Gastrocnemius medialis (tissue), 4 donors: ENCODE measurements at regions not wholly inside any gene's neighbourhood (a gene's known extent, or its start where the extent isn't known, plus 50 kb on each side); places are given as distances from the start of the nearest gene placed in this dataset.

ENCODE experiments used
- ATAC-seq, 2 donors: fragments of 150-250 bp; one replicate each; pipeline ENCODE4 v1.9.1; 2016
- DNase-seq, 2 donors: peaks; one replicate each; pipeline ENCODE4 v3.0.0-alpha.2; 2019
- H3K27ac ChIP-seq, 4 donors: fragments of 200-600 bp; sonication (generic); 1 replicate in 1 of 4; 2 replicates in 3 of 4; pipeline ENCODE4 v1.5.1; 2016 to 2018; ENCODE audit warnings: mild to moderate bottlenecking in 2 of 4, moderate library complexity in 1 of 4
- H3K27me3 ChIP-seq, 3 donors: fragments of 200-600 bp; sonication (generic) in 2 of 3; 1 replicate in 1 of 3; 2 replicates in 2 of 3; pipeline versions ENCODE4 v1.5.1 to v1.6.0; 2016 to 2019; ENCODE audit warnings: mild to moderate bottlenecking in 1 of 3, moderate library complexity in 1 of 3
- H3K36me3 ChIP-seq, 2 donors: fragments of 200-600 bp; sonication (generic) in 1 of 2; one replicate each; pipeline ENCODE4 v1.5.1; 2017 to 2018
- H3K4me1 ChIP-seq, 2 donors: fragments of 200-600 bp; sonication (generic) in 1 of 2; one replicate each; pipeline ENCODE4 v1.5.1; 2016 to 2017; ENCODE audit warnings: mild to moderate bottlenecking in 2 of 2
- H3K4me3 ChIP-seq, 4 donors: fragments of 200-600 bp; sonication (generic) in 3 of 4; 1 replicate in 1 of 4; 2 replicates in 3 of 4; pipeline ENCODE4 v1.5.1; 2016 to 2019; ENCODE audit warnings: mild to moderate bottlenecking in 2 of 4
- H3K9me3 ChIP-seq, 3 donors: fragments of 200-600 bp; sonication (generic) in 2 of 3; 1 replicate in 1 of 3; 2 replicates in 2 of 3; pipeline ENCODE4 v1.5.1; 2016 to 2019
- CTCF ChIP-seq, 5 experiments: fragments of 450-650 bp in 3 of 5; fragments of 200-600 bp in 2 of 5; sonication (generic) in 2 of 5; IDR thresholded peaks in 4 of 5; conservative IDR thresholded peaks in 1 of 5; 1 replicate in 4 of 5; 2 replicates in 1 of 5; pipeline ENCODE4 v1.5.1; 2016 to 2019; ENCODE audit warnings: antibody characterized with exemption in 5 of 5, mild to moderate bottlenecking in 3 of 5, moderate library complexity in 3 of 5
- POLR2A ChIP-seq, 2 donors: fragments of 450-650 bp; IDR thresholded peaks; one replicate each; pipeline ENCODE4 v1.6.1; 2017; ENCODE audit warnings: antibody characterized with exemption in 2 of 2, mild to moderate bottlenecking in 2 of 2, moderate library complexity in 2 of 2
- in situ Hi-C, 4 donors: fragments of 200-750 bp; cut with MboI; loops; one replicate each; pipeline versions ENCODE4 v1.15.0 to v1.8.0; 2017; ENCODE audit warnings: low sequenced_read_pairs in 4 of 4
- intact Hi-C: fragments of 100-400 bp; cut with DNase I; formaldehyde crosslinking; loops from one replicate; pipeline ENCODE4 v1.15.1; 2023; ENCODE audit warnings: low total_unique reads

GRCh38 chrX:122940199-122940598 is 243.9 kb upstream of the GRIA3 start:
- no peak for DNase-seq
- no peaks in the 10 kb centered on the region for H3K9me3 ChIP-seq
- no peaks in the 10 kb centered on the region for H3K4me1 ChIP-seq
- intact Hi-C loops (no loop called here), in situ Hi-C loops (no loop called here)
- no peaks in the 10 kb centered on the region for H3K27me3 ChIP-seq
- no peak overlapping the region for H3K27ac ChIP-seq
- no peak for ATAC-seq
- H3K36me3 ChIP-seq, result no peaks in the 10 kb centered on the region
- no peak overlapping the region for H3K4me3 ChIP-seq
- TF ChIP-seq POLR2A (IDR thresholded peaks at IDR 0.05) (no peak), CTCF (IDR thresholded peaks at IDR 0.05 in 4 of 5, conservative IDR thresholded peaks at IDR 0.05 in 1 of 5) (no peak)

- Histone ChIP-seq H3K9me3 (no peaks in the 10 kb centered on the region), H3K4me3 (no peak overlapping the region), H3K36me3 (no peaks in the 10 kb centered on the region), H3K27me3 (no peaks in the 10 kb centered on the region), H3K27ac (no peak overlapping the region), H3K4me1 (no peaks in the 10 kb centered on the region)
- intact Hi-C loops, result no loop called here
- DNase-seq, result no peak
- in situ Hi-C loops, result no loop called here
- TF ChIP-seq POLR2A (IDR thresholded peaks at IDR 0.05) (no peak), CTCF (IDR thresholded peaks at IDR 0.05 in 4 of 5, conservative IDR thresholded peaks at IDR 0.05 in 1 of 5) (no peak)
- no peak for ATAC-seq
Measured at GRCh38 chrX:122941806-122942205, 242.3 kb upstream of the GRIA3 start.

GRCh38 chrX:122943918-122944317 is 240.2 kb upstream of the GRIA3 start:
- Histone ChIP-seq H3K27me3 (no peaks in the 10 kb centered on the region), H3K4me1 (no peaks in the 10 kb centered on the region), H3K4me3 (no peak overlapping the region), H3K27ac (no peak overlapping the region), H3K9me3 (no peaks in the 10 kb centered on the region), H3K36me3 (no peaks in the 10 kb centered on the region)
- in situ Hi-C loops, result no loop called here
- DNase-seq (no peak), ATAC-seq (no peak)
- intact Hi-C loops, result no loop called here
- TF ChIP-seq POLR2A (IDR thresholded peaks at IDR 0.05), result no peak
- TF ChIP-seq CTCF (IDR thresholded peaks at IDR 0.05 in 4 of 5, conservative IDR thresholded peaks at IDR 0.05 in 1 of 5), result no peak

GRCh38 chrX:122945328-122945727 is 238.8 kb upstream of the GRIA3 start:
- Histone ChIP-seq H3K27ac (no peak overlapping the region), H3K4me3 (no peak overlapping the region), H3K4me1 (no peaks in the 10 kb centered on the region), H3K36me3 (no peaks in the 10 kb centered on the region), H3K9me3 (no peaks in the 10 kb centered on the region), H3K27me3 (no peaks in the 10 kb centered on the region)
- intact Hi-C loops, result no loop called here
- in situ Hi-C loops, result no loop called here
- no peak for DNase-seq
- ATAC-seq, result no peak
- no peak for TF ChIP-seq POLR2A (IDR thresholded peaks at IDR 0.05)
- TF ChIP-seq CTCF (IDR thresholded peaks at IDR 0.05 in 4 of 5, conservative IDR thresholded peaks at IDR 0.05 in 1 of 5), result no peak

- Histone ChIP-seq H3K27me3 (no peaks in the 10 kb centered on the region), H3K4me1 (no peaks in the 10 kb centered on the region), H3K4me3 (no peak overlapping the region), H3K27ac (no peak overlapping the region), H3K36me3 (no peaks in the 10 kb centered on the region), H3K9me3 (no peaks in the 10 kb centered on the region)
- ATAC-seq, result no peak
- intact Hi-C loops, result no loop called here
- TF ChIP-seq POLR2A (IDR thresholded peaks at IDR 0.05) (no peak), CTCF (IDR thresholded peaks at IDR 0.05 in 4 of 5, conservative IDR thresholded peaks at IDR 0.05 in 1 of 5) (no peak)
- in situ Hi-C loops, result no loop called here
- no peak for DNase-seq
Measured at GRCh38 chrX:122972604-122973003, 211.5 kb upstream of the GRIA3 start.
